MCF 10A (cell line): ENCODE measurements at regions not wholly inside any gene's neighbourhood (a gene's known extent, or its start where the extent isn't known, plus 50 kb on each side); places are given as distances from the start of the nearest gene placed in this dataset.
"Not testable (repeated sequence)": the region's sequence is repeated elsewhere in the genome, so short reads cannot be mapped to it uniquely, and the experiment has no call there.

Experiments used
- BruUV-seq: library from RNA; stranded (reverse); fragments of 400-500 nt; replicated peaks from 2 replicates; lab custom pipeline; 2021; lab: Mats Ljungman, UMichigan
- CTCF ChIA-PET: fragments of 300-600 bp; sonication (Branson Sonifier 250); formaldehyde crosslinking; extraction: SDS; loops from one replicate; lab custom pipeline; 2021; ENCODE audit warnings: antibody characterized with exemption, inconsistent platforms; lab: Yijun Ruan, JAX
- POLR2A ChIA-PET: fragments of 300-600, 350-650 bp; sonication (Branson Sonifier 250); formaldehyde crosslinking; extraction: SDS; loops from one replicate; lab custom pipeline; 2020; ENCODE audit warnings: antibody characterized with exemption, inconsistent platforms; lab: Yijun Ruan, JAX
- DNase-seq: peaks from one replicate; pipeline ENCODE4 v3.0.0-alpha.2; 2018; ENCODE audit not compliant: unreplicated experiment
- H3K27ac Mint-ChIP-seq: one replicate; pipeline ENCODE4 v1.8.0; 2022; ENCODE audit warnings: mild to moderate bottlenecking, low read depth, mixed read lengths; ENCODE audit not compliant: unreplicated experiment
- H3K27me3 Mint-ChIP-seq: one replicate; pipeline ENCODE4 v1.8.0; 2022; ENCODE audit warnings: mixed read lengths; ENCODE audit not compliant: insufficient read depth, unreplicated experiment
- H3K36me3 Mint-ChIP-seq: one replicate; pipeline ENCODE4 v1.8.0; 2022; ENCODE audit warnings: mild to moderate bottlenecking, moderate library complexity, mixed read lengths; ENCODE audit not compliant: insufficient read depth, unreplicated experiment
- H3K4me1 Mint-ChIP-seq: one replicate; pipeline ENCODE4 v1.8.0; 2022; ENCODE audit warnings: mixed read lengths; ENCODE audit not compliant: insufficient read depth, unreplicated experiment
- H3K4me3 Mint-ChIP-seq: one replicate; pipeline ENCODE4 v1.8.0; 2022; ENCODE audit warnings: mild to moderate bottlenecking, moderate library complexity, mixed read lengths; ENCODE audit not compliant: unreplicated experiment
- H3K9me3 Mint-ChIP-seq: one replicate; pipeline ENCODE4 v1.8.0; 2022; ENCODE audit warnings: mixed read lengths; ENCODE audit not compliant: unreplicated experiment
- intact Hi-C: fragments of 100-400 bp; cut with micrococcal nuclease; formaldehyde crosslinking; loops from 2 replicates; pipeline ENCODE4 v1.14.1; 2022
- TF ChIP-seq, protein P1 (sequence below): fragments of 200-600 bp; IDR thresholded peaks from one replicate; pipeline ENCODE4 v1.8.0; 2022; ENCODE audit warnings: antibody characterized with exemption, mild to moderate bottlenecking; ENCODE audit not compliant: unreplicated experiment

DNA sequence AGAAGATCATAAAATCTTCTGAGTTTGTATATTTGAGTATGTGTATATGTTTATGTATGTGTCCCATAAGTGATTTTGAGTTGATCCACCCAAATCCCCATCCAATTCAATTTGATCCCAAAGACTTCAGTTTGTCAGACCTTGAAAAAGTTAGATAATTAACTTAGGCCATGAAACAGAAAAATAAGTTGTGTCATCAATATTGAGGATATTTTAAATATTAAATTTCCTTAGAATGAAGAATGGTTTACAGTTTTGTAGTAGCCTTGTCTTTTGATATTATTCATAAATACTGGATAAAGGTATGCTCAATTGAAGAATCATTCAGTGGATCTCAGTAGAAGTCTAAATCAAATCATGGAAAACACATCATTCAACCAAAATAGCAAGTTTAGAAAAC, 864.4 kb upstream of the INTU start:
- DNase-seq: no peak
- intact Hi-C loops: no loop called here

DNA sequence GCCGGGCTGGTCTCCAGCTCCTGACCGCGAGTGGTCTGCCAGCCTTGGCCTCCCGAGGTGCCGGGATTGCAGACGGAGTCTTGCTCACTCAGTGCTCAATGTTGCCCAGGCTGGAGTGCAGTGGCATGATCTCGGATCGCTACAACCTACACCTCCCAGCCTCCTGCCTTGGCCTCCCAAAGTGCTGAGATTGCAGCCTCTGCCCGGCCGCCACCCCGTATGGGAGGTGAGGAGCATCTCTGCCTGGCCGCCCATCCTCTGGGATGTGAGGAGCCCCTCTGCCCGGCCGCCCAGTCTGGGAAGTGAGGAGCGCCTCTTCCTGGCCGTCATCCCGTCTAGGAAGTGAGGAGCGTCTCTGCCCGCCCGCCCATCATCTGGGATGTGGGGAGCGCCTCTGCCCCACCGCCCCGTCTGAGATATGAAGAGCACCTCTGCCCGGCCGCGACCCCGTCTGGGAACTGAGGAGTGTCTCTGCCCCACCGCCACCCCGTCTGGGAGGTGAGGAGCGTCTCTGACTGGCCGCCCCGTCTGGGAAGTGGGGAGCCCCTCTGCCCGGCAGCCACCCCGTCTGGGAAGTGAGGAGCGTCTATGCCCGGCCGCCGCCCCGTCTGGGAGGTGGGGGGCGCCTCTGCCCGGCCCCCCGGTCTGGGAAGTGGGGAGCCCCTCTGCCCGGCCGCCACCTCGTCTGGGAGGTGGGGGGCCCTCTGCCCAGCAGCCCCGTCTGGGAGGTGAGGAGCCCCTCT, 861.8 kb upstream of the INTU start:
- H3K27ac Mint-ChIP-seq, POLR2A ChIA-PET, H3K36me3 Mint-ChIP-seq, H3K9me3 Mint-ChIP-seq, H3K27me3 Mint-ChIP-seq, DNase-seq, BruUV-seq, H3K4me1 Mint-ChIP-seq, H3K4me3 Mint-ChIP-seq, intact Hi-C loops: not testable (repeated sequence)
- CTCF ChIA-PET: interaction anchor here (0.7 kb wide), 1 partner anchor 119 kb away, joined by 3 read pairs; no protein-coding TSS in a partner anchor

More for the DNA sequence above, 864.4 kb upstream of the INTU start:
- Mint-ChIP-seq H3K4me3 (no peak overlapping the region), H3K4me1 (no peaks in the 10 kb centered on the region), H3K27me3 (no peaks in the 10 kb centered on the region), H3K9me3 (no peaks in the 10 kb centered on the region), H3K36me3 (no peaks in the 10 kb centered on the region), H3K27ac (no peak overlapping the region)
- CTCF ChIA-PET: no interaction called here
- TF ChIP-seq, protein P1, sequence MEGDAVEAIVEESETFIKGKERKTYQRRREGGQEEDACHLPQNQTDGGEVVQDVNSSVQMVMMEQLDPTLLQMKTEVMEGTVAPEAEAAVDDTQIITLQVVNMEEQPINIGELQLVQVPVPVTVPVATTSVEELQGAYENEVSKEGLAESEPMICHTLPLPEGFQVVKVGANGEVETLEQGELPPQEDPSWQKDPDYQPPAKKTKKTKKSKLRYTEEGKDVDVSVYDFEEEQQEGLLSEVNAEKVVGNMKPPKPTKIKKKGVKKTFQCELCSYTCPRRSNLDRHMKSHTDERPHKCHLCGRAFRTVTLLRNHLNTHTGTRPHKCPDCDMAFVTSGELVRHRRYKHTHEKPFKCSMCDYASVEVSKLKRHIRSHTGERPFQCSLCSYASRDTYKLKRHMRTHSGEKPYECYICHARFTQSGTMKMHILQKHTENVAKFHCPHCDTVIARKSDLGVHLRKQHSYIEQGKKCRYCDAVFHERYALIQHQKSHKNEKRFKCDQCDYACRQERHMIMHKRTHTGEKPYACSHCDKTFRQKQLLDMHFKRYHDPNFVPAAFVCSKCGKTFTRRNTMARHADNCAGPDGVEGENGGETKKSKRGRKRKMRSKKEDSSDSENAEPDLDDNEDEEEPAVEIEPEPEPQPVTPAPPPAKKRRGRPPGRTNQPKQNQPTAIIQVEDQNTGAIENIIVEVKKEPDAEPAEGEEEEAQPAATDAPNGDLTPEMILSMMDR: no peak
- POLR2A ChIA-PET: interaction anchor here (1.0 kb wide), 1 partner anchor 10 kb away, joined by 4 read pairs; no protein-coding TSS in a partner anchor
- BruUV-seq: no TSS peak

DNA sequence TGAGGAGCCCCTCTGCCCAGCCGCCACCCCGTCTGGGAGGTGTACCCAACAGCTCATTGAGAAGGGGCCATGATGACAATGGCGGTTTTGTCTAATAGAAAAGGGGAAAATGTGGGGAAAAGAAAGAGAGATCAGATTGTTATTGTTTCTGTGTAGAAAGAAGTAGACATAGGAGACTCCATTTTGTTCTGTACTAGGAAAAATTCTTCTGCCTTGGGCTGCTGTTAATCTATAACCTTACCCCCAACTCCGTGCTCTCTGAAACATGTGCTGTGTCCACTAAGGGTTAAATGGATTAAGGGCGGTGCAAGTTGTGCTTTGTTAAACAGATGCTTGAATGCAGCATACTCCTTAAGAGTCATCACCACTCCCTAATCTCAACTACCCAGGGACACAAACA, 861.1 kb upstream of the INTU start:
- H3K36me3 Mint-ChIP-seq, H3K4me1 Mint-ChIP-seq, H3K4me3 Mint-ChIP-seq, BruUV-seq, H3K27me3 Mint-ChIP-seq, POLR2A ChIA-PET, H3K27ac Mint-ChIP-seq, DNase-seq, intact Hi-C loops, H3K9me3 Mint-ChIP-seq: not testable (repeated sequence)
- CTCF ChIA-PET: interaction anchor here (0.7 to 0.9 kb wide), 2 partner anchors 119 to 816 kb away, joined by 3 read pairs; no protein-coding TSS in a partner anchor

DNA sequence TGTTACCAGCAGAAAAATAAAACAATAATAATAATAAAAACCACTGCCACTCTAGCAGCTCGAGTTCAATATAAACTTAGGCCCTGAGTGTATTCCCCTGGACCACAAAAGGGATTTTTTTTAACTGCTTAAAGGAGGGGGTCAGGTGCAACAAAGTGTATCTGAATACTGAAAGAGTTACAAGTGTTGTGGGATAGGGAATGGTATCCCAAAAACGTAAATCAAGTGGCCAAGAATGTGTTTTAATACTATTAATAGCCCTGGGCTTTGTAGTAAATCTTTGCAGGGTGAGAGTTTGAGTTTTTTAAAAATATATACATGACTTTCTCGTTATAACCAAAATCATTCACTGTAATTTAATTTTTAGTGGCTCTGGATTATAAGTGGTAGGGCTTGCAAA, 860.1 kb upstream of the INTU start:
- Mint-ChIP-seq H3K9me3 (no peaks in the 10 kb centered on the region), H3K4me1 (peaks cover 13% of the 10 kb centered on the region), H3K27ac (no peak overlapping the region), H3K36me3 (no peaks in the 10 kb centered on the region), H3K4me3 (no peak overlapping the region), H3K27me3 (no peaks in the 10 kb centered on the region)
- no peak for DNase-seq
- BruUV-seq: no TSS peak
- POLR2A ChIA-PET: no interaction called here
- TF ChIP-seq, protein P1: no peak
- intact Hi-C loops: no loop called here
- CTCF ChIA-PET: interaction anchor here (0.6 to 0.9 kb wide), 2 partner anchors 814 to 1460 kb away, joined by 3 to 5 read pairs; no protein-coding TSS in a partner anchor

DNA sequence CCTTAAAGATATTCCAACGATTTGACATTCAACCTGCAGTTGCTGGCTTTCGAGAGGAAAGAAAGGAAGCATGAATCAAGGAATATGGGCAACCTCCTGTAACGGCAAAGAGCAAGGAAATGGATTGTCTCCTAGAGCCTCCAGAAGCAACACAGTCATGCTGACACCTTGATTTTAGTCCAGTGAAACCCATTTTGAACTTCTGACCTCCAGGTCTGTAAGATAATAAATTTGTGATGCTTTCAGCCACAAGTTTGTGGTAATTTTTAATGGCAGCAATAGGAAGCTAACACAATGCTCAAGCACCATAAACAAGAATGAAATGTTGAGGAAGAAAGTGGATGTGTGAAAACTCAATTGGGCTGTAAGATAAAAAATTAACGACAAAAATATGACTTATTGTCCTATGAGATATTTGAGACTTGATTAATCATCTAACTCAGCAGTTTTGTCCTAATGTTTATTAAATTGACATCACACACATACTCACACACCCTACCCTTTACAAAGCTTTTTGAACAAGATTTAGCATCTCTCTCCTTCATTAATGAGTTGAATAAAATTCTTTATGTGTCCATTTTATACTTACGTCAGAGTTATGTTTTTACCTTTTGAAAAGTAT, 857.2 kb upstream of the INTU start:
- Mint-ChIP-seq H3K27me3 (no peaks in the 10 kb centered on the region), H3K4me1 (peaks cover 19% of the 10 kb centered on the region), H3K9me3 (no peaks in the 10 kb centered on the region), H3K36me3 (no peaks in the 10 kb centered on the region), H3K4me3 (no peak overlapping the region), H3K27ac (peak overlapping the region; percentile 43)
- BruUV-seq: no TSS peak
- TF ChIP-seq, protein P1: no peak
- intact Hi-C loops: no loop called here
- POLR2A ChIA-PET: interaction anchor here (0.6 kb wide), 1 partner anchor 74 kb away, joined by 4 read pairs; no protein-coding TSS in a partner anchor
- CTCF ChIA-PET: interaction anchor here (0.6 kb wide), 1 partner anchor 144 kb away, joined by 3 read pairs; no protein-coding TSS in a partner anchor
- no peak for DNase-seq
